ENCODE measurements at regions not wholly inside any gene's neighbourhood (a gene's known extent, or its start where the extent isn't known, plus 50 kb on each side); places are given as distances from the start of the nearest gene placed in this dataset.

GRCh38 chr6:105814745-105815536, 271.2 kb upstream of the PRDM1 start:
- TF ChIP-seq, protein P1, sequence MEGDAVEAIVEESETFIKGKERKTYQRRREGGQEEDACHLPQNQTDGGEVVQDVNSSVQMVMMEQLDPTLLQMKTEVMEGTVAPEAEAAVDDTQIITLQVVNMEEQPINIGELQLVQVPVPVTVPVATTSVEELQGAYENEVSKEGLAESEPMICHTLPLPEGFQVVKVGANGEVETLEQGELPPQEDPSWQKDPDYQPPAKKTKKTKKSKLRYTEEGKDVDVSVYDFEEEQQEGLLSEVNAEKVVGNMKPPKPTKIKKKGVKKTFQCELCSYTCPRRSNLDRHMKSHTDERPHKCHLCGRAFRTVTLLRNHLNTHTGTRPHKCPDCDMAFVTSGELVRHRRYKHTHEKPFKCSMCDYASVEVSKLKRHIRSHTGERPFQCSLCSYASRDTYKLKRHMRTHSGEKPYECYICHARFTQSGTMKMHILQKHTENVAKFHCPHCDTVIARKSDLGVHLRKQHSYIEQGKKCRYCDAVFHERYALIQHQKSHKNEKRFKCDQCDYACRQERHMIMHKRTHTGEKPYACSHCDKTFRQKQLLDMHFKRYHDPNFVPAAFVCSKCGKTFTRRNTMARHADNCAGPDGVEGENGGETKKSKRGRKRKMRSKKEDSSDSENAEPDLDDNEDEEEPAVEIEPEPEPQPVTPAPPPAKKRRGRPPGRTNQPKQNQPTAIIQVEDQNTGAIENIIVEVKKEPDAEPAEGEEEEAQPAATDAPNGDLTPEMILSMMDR (IDR thresholded peaks at IDR 0.05; ENCODE audit: low read depth, low read length, missing control alignments): no peak
- in situ Hi-C loops (cut with HindIII; ENCODE audit: low sequenced_read_pairs): no loop called here
- no peak for DNase-seq (ENCODE audit: low read depth)
- H3K4me3 ChIP-seq (ENCODE audit: low read depth, low read length): no peak overlapping the region

GRCh38 chr6:105810922-105811482, 275.1 kb upstream of the PRDM1 start:
- DNase-seq (ENCODE audit: low read depth): no peak
- no peak overlapping the region for H3K4me3 ChIP-seq (ENCODE audit: low read depth, low read length)
- TF ChIP-seq, protein P1 (IDR thresholded peaks at IDR 0.05; ENCODE audit: low read depth, low read length, missing control alignments): no peak
- in situ Hi-C loops (cut with HindIII; ENCODE audit: low sequenced_read_pairs): no loop called here

DNA sequence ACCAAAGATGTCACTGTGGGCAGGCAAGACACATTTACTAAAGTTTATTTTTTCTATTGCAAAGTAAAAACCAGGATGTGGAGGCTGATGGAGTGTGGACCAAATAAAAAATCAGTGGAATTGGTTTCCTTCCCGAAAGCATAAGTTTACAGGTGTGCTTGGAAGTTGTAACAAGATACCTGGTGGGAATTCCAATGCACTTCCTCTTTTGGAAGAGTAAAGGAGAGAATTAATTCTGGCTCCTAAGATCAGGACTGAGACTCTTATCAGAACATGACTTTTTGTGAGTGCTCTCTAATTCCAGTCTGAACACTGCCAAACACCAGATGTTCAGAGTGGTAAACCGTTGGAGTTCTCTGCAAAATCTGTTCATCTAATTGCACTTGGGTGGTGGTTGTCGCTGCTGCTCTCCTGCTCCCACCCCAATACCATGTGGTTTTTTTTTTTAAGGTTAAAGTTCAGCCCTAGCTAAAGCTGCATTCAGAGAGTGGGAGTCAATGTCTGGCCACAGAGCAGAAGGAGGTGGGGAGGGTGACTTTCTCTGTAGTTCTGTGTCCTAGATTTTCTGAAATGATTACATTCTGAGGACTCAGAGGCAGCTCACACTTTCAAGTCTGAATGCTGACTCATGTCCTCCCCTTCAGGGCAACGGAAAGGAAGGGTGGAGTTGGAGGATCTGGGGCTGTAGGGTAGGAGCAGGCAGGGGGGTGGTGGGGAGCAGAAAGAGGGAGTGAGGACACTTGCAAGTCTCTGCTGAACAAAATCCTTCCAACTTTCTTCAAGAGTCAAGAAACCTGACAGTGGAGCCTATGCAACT, 275.8 kb upstream of the PRDM1 start:
- TF ChIP-seq, protein P1 (IDR thresholded peaks at IDR 0.05; ENCODE audit: low read depth, low read length, missing control alignments): no peak
- in situ Hi-C loops (cut with HindIII; ENCODE audit: low sequenced_read_pairs): no loop called here
- no peak overlapping the region for H3K4me3 ChIP-seq (ENCODE audit: low read depth, low read length)
- DNase-seq (ENCODE audit: low read depth): no peak

GRCh38 chr6:105808571-105808970, 277.6 kb upstream of the PRDM1 start:
- TF ChIP-seq, protein P1 (IDR thresholded peaks at IDR 0.05; ENCODE audit: low read depth, low read length, missing control alignments): no peak
- in situ Hi-C loops (cut with HindIII; ENCODE audit: low sequenced_read_pairs): no loop called here
- no peak overlapping the region for H3K4me3 ChIP-seq (ENCODE audit: low read depth, low read length)
- DNase-seq (ENCODE audit: low read depth): no peak

DNA sequence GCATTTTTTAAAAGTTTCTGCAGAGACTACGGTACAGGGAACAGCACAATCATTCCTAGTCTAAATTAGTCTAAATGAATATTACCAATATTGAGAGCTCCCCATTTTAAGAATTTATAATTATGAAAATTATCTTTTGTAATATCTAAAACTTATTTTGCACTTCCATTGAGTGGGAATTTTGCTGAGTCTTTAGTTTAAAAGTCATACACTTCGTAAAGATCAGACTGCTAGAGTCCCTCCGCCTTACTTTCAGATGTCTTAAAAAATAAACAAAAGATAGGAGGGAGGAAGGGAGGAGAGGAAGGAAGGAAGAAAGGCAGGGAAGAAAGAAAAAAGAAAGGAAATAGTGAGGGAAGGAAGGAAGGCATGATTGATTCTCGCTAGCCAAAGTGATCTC, 278.2 kb upstream of the PRDM1 start:
- no peak overlapping the region for H3K4me3 ChIP-seq (ENCODE audit: low read depth, low read length)
- in situ Hi-C loops (cut with HindIII; ENCODE audit: low sequenced_read_pairs): no loop called here
- TF ChIP-seq, protein P1 (IDR thresholded peaks at IDR 0.05; ENCODE audit: low read depth, low read length, missing control alignments): no peak
- DNase-seq (ENCODE audit: low read depth): no peak

- in situ Hi-C loops (cut with HindIII; ENCODE audit: low sequenced_read_pairs): no loop called here
- no peak for DNase-seq (ENCODE audit: low read depth)
- no peak overlapping the region for H3K4me3 ChIP-seq (ENCODE audit: low read depth, low read length)
- TF ChIP-seq, protein P1 (IDR thresholded peaks at IDR 0.05; ENCODE audit: low read depth, low read length, missing control alignments): no peak
These were observed 279.6 kb upstream of the PRDM1 start for GRCh38 chr6:105806486-105806920.
